GM21381 (cell line): ENCODE measurements at regions not wholly inside any gene's neighbourhood (a gene's known extent, or its start where the extent isn't known, plus 50 kb on each side); places are given as distances from the start of the nearest gene placed in this dataset.
"Not testable (repeated sequence)": the region's sequence is repeated elsewhere in the genome, so short reads cannot be mapped to it uniquely, and the experiment has no call there.

Source experiments
- ATAC-seq: cut with Tn5 transposase; IDR thresholded peaks from one replicate; pipeline ENCODE4 v1.9.1; 2021; ENCODE audit warnings: mild to moderate bottlenecking, moderate library complexity; ENCODE audit not compliant: unreplicated experiment

GRCh38 chr17:63019138-63019873, 53.3 kb downstream of the TANC2 start:
- ATAC-seq = no peak

GRCh38 chr17:63022567-63022966, 56.5 kb downstream of the TANC2 start:
- no peak for ATAC-seq

GRCh38 chr17:63023049-63023448, 57.0 kb downstream of the TANC2 start:
- no peak for ATAC-seq

- ATAC-seq = no peak
These were observed 58.2 kb downstream of the TANC2 start for GRCh38 chr17:63024201-63024600.

- ATAC-seq = no peak
These were observed 58.7 kb downstream of the TANC2 start for GRCh38 chr17:63024716-63025115.

- ATAC-seq = not testable (repeated sequence)
These were observed 59.6 kb downstream of the TANC2 start for GRCh38 chr17:63025637-63026036.

GRCh38 chr17:63029541-63029940, 63.5 kb downstream of the TANC2 start:
- ATAC-seq = no peak

GRCh38 chr17:63032142-63032541, 66.1 kb downstream of the TANC2 start:
- ATAC-seq = no peak

GRCh38 chr17:63033142-63033541, 67.1 kb downstream of the TANC2 start:
- ATAC-seq = no peak

GRCh38 chr17:63035271-63035670, 69.2 kb downstream of the TANC2 start:
- ATAC-seq = no peak

GRCh38 chr17:63035695-63036094, 69.7 kb downstream of the TANC2 start:
- ATAC-seq = no peak

- no peak for ATAC-seq
These were observed 73.3 kb downstream of the TANC2 start for GRCh38 chr17:63039342-63039741.

- no peak for ATAC-seq
These were observed 74.0 kb downstream of the TANC2 start for GRCh38 chr17:63039899-63040602.

GRCh38 chr17:63040816-63041215, 74.8 kb downstream of the TANC2 start:
- no peak for ATAC-seq

- no peak for ATAC-seq
These were observed 75.2 kb downstream of the TANC2 start for GRCh38 chr17:63041251-63041650.

- no peak for ATAC-seq
These were observed 75.7 kb downstream of the TANC2 start for GRCh38 chr17:63041722-63042121.

GRCh38 chr17:63042256-63042812, 76.3 kb downstream of the TANC2 start:
- ATAC-seq = no peak

GRCh38 chr17:63057560-63057959, 91.5 kb downstream of the TANC2 start:
- not testable (repeated sequence) for ATAC-seq

GRCh38 chr17:63066158-63066813, 100.3 kb downstream of the TANC2 start:
- no peak for ATAC-seq

- no peak for ATAC-seq
These were observed 103.2 kb downstream of the TANC2 start for GRCh38 chr17:63069245-63069644.

- no peak for ATAC-seq
These were observed 104.0 kb downstream of the TANC2 start for GRCh38 chr17:63070031-63070430.

GRCh38 chr17:63071797-63072196, 105.8 kb downstream of the TANC2 start:
- no peak for ATAC-seq
